ENCODE measurements at regions not wholly inside any gene's neighbourhood (a gene's known extent, or its start where the extent isn't known, plus 50 kb on each side); places are given as distances from the start of the nearest gene placed in this dataset.

- TF ChIP-seq CTCF (IDR thresholded peaks at IDR 0.05) (no peak), POLR2A (IDR thresholded peaks at IDR 0.05) (no peak)
Observed at GRCh38 chr13:84983321-84983720, 815.9 kb downstream of the SLITRK6 start.
